ENCODE measurements at regions not wholly inside any gene's neighbourhood (a gene's known extent, or its start where the extent isn't known, plus 50 kb on each side); places are given as distances from the start of the nearest gene placed in this dataset.
"Not testable (repeated sequence)": the region's sequence is repeated elsewhere in the genome, so short reads cannot be mapped to it uniquely, and the experiment has no call there.

DNA sequence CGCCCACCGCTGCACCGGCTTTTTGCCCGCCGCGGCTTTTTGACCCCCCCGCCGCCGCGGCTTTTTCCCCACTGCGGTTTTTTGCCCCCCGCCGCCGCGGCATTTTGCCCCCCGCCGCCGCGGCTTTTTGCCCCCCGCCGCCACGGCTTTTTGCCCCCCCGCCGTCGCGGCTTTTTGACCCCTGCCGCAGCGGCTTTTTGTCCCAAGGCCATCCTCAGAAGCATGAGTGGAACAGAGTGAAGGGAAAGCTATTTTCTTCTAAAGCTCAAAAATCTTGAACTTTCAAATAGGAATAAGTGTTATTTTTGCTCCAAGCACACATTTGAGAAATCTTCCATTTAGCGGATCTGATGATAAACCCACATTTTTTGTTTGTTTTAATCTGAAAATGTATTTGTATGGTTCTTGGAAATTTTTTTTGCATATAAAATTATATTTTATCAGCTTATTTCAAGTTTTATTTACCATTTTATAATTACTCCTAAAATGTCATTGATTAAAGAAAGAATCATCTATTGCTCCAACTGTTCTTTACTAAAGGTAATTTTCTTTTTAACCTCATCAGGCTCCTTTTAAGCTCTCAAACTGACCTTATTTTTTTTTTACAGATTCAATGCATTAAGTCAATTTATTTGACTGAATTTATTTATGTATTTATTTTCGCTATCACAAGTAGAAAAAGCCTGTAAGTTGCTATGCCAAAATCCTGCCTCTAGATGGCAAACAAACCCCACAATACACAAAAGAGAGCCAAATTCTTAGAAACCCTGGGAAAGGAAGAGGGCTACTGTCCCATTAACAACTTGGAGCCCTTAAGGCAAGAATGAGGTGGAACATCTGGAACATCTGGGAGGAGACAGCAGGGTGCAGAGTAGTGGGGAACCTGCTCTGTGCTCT, 460.3 kb downstream of the ZNF33B start:
- DNase-seq, result not testable (repeated sequence)

- DNase-seq, result peak; percentile 2
These were observed 461.1 kb downstream of the ZNF33B start for GRCh38 chr10:42177077-42177792.

- DNase-seq, result no peak
These were observed 487.8 kb downstream of the ZNF33B start for GRCh38 chr10:42150428-42151061.

GRCh38 chr10:42149722-42150427, 488.5 kb downstream of the ZNF33B start:
- no peak for DNase-seq

- no peak for DNase-seq
These were observed 489.2 kb downstream of the ZNF33B start for GRCh38 chr10:42149027-42149700.

DNA sequence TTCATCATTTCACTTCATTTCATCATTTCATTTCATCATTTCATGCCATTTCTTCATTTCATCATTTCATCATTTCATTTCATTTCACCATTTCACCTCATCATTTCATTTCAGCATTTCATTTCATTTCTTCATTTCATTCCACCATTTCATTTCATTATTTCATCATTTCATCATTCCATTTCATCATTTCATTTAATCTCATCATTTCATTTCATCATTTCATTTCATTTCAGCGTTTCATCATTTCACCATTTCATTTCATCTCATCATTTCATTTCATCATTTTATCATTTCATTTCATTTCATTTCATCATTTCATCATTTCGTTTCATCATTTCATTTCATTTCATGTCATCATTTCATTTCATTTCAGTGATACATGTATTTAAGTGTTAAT, 492.2 kb downstream of the ZNF33B start:
- not testable (repeated sequence) for DNase-seq

DNA sequence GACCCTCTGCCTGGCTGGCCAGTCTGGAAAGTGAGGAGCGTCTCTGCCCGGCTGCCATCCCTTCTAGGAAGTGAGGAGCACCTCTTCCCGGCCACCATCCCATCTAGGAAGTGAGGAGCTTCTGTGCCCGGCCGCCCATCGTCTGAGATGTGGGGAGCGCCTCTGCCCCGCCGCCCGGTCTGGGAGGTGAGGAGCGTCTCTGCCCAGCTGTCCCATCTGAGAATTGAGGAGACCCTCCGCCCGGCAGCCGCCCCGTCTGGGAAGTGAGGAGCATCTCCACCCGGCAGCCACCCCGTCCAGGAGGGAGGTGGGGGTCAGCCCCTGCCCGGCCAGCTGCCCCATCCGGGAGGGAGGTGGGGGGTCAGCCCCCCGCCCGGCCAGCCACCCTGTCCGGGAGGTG, 500.3 kb downstream of the ZNF33B start:
- not testable (repeated sequence) for DNase-seq

DNA sequence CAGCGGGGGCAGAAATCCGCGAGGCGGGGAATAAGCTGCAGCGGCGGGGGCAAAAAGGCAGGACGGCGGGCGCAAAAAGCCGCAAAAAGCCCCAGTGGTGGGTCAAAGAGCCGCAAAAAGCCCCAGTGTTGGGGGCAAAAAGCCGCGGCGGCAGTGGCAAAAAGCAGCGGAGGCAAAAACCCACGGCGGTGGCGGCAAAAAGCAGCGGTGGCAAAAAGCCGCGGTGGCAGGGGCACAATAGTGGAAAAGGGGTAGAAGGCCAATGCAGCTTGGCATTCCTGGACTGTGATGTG, 525.3 kb downstream of the ZNF33B start:
- DNase-seq, result no peak

DNA sequence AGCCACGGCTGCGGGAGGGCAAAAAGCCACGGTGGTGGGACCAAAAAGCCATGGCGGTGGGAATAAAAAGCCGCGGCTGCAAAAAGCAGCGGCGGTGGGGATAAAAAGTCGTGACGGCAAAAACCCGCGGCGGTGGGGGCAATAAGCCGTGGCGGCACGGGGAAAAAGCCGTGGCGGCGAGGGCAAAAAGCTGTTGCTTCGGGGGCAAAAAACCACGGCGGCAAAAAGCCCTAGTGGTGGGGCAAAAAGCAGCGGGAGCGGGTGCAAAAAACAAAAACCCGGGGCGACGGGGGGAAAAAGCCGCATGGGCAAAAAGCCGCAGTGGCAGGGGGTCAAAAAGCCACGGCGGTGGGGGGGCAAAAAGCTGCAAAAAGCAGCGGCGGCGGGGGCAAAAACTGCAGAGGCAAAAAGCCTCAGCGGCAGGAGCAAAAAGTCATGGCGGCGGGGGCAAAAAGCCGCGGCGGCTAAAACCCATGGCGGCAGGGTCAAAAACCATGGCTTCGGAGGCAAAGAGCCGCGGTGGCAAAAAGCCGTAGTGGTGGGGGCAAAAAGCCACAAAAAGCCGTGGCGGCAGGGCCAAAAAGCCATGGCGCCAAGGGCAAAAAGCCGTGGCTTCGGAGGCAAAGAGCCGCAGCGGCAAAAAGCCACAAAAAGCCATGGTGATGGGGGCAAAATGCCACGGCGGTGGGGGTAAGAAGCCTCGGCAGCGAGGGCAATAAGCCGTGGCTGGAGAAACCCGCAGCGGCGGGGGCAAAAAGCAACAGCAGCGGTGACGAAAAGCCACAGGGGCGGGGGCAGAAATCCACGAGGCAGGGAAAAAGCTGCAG, 525.8 kb downstream of the ZNF33B start:
- DNase-seq, result no peak

- DNase-seq, result no peak
These were observed 526.6 kb downstream of the ZNF33B start for GRCh38 chr10:42111661-42112330.

DNA sequence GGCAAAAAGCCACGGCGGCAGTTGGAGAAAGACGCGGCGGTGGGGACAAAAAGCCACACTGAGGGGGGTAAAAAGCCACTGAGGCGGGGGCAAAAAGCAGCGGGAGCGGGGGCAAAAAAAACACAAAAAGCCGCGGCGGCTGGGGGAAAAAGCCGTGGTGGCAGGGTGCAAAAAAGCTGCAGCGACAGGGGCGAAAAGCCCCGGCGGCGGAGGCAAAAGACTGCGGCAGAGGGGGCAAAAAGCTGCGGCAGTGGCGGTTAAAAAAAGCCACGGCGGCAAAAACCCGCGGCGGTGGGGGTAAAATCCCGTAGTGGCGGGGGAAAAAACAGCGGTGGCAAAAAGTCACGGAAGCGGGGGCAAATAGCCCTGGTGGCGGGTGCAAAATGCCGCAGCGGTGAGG, 527.3 kb downstream of the ZNF33B start:
- DNase-seq, result no peak
